Hindlimb muscle (tissue), 1 donor: ENCODE measurements at regions not wholly inside any gene's neighbourhood (a gene's known extent, or its start where the extent isn't known, plus 50 kb on each side); places are given as distances from the start of the nearest gene placed in this dataset.

ENCODE experiments used
- DNase-seq: peaks from one replicate; pipeline ENCODE4 v3.0.0-alpha.2; 2013

DNA sequence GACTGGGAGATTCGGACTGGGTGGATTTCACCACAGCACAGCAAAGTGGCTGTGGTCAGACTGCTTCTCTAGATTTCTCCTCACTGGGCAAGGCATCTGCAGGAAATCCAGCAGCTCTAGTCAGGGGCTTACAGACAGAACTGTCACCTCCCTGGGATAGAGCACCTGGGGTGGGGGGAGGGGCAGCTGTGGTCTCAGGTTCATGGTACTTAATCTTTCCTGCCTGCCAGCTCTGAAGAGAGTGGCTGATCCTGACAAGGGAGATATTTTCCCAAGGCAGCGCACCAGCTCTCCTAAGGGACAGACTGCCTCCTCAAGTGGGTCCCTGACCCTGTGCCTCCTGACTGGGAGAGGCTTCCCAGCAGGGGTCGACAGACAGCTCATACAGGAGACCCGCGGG, 212.8 kb upstream of the KLF12 start:
- DNase-seq, result no peak

GRCh38 chr13:74338341-74338740, 204.1 kb upstream of the KLF12 start:
- no peak for DNase-seq

- peak; percentile 15 for DNase-seq
Observed at GRCh38 chr13:74336546-74336945, 202.3 kb upstream of the KLF12 start.

DNA sequence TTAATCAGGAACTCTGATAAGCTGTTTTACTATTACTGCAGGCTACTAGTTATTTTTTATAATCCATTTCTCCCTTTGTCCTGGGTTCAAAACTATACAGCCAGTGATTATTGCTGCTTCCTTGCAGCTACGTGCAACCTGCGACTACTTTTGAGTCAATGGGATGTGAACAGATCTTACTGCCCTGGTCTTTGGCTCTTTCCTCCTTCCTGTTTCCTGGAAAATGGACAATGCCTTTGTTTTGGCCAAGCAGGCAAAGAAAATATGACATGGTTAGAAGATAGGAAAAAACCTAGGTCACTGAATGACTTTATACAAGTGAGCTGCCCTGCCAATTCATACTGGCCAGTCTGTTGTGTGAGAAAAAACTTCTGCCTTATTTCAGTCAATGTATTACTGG, 201.2 kb upstream of the KLF12 start:
- DNase-seq, result no peak

DNA sequence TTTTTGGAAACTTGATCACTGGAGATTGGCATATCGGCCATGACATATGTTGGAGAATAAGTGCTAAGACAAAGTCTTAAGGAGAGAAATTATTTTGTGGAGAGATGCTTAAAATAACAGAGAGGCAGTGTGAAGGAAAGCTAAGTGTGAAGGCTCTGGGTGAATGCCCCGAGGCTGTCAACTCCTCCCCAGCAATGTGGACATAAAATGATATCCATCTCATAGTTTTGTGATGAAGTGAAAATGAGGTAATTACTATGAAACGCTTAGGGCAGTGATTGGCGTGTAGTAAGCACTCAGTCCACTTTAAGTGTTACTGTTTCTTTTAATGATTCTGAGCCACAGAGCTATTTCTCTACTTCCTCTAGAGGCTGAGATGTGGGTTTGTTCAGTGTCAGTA, 195.8 kb upstream of the KLF12 start:
- no peak for DNase-seq

- DNase-seq, result peak; percentile 75
Observed at GRCh38 chr13:74325106-74325505, 190.9 kb upstream of the KLF12 start.

GRCh38 chr13:74324338-74324737, 190.1 kb upstream of the KLF12 start:
- DNase-seq, result no peak

- DNase-seq, result no peak
Observed at GRCh38 chr13:74322562-74322961, 188.4 kb upstream of the KLF12 start.

DNA sequence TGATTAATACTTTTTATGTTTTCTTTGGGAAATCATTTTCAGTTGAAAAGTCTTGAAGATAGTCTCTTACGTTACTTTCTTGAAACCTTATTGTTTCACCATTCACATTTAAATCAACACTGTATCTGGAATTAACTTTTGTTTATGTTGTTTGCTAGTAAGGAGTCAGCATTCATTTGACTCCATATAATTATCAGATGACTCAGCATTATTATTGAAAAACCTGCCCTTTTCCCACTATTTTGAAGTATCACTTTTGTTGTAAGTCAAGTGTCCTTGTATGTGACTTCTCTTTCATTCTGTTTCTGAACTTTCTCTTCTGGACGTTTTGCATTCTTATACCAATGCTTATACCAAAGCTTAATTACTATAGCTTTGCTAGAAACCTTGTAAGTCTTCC, 186.1 kb upstream of the KLF12 start:
- no peak for DNase-seq

DNA sequence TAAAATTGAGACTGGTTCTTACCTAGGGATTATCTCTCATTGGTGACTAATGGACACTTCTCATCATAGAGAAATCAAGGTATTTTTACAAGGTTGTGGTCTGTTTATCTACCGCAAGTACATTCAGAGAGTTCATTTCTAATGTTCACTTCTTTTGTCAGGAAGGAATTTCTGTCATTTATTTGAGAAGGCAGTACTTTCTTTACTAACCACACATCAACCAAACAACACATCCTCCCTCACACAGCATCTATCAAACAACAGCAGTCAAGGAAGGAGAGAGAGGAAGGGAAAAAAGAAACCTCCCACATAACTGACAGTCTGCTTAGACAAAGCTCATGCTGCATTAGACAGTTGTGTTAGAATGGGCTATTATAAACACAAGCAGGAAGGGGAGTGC, 182.3 kb upstream of the KLF12 start:
- DNase-seq, result no peak

- DNase-seq, result no peak
Observed at GRCh38 chr13:74306496-74306895, 172.3 kb upstream of the KLF12 start.

GRCh38 chr13:74305876-74306275, 171.7 kb upstream of the KLF12 start:
- DNase-seq, result no peak

- no peak for DNase-seq
Observed at GRCh38 chr13:74301258-74301935, 167.2 kb upstream of the KLF12 start.

GRCh38 chr13:74300162-74300561, 166.0 kb upstream of the KLF12 start:
- DNase-seq, result no peak

- DNase-seq, result no peak
Observed at GRCh38 chr13:74299721-74300120, 165.5 kb upstream of the KLF12 start.

- DNase-seq, result no peak
Observed at GRCh38 chr13:74298923-74299322, 164.7 kb upstream of the KLF12 start.

- DNase-seq, result peak; percentile 90
Observed at GRCh38 chr13:74289861-74290773, 155.9 kb upstream of the KLF12 start.

DNA sequence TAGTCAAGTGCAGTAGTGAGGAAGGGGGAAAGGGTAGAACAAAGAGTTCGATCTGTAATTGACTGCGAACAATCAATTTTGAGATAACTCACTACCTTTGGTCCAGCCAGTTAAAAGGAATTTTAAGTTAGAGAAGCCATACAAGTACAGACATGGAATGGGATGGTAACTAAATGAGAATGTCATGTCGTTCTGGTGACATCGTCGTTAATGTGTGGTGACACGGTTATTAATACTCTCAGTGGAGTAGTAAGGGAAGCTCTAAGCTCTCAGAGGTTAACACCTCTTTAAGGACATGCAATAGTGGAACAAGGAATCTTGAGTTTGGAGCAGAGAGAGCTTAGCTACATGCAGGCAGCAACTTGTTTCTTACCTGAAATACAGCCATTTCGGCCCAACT, 154.9 kb upstream of the KLF12 start:
- no peak for DNase-seq

GRCh38 chr13:74288361-74288911, 154.2 kb upstream of the KLF12 start:
- DNase-seq, result no peak

GRCh38 chr13:74287724-74288169, 153.5 kb upstream of the KLF12 start:
- peak; percentile 87 for DNase-seq

DNA sequence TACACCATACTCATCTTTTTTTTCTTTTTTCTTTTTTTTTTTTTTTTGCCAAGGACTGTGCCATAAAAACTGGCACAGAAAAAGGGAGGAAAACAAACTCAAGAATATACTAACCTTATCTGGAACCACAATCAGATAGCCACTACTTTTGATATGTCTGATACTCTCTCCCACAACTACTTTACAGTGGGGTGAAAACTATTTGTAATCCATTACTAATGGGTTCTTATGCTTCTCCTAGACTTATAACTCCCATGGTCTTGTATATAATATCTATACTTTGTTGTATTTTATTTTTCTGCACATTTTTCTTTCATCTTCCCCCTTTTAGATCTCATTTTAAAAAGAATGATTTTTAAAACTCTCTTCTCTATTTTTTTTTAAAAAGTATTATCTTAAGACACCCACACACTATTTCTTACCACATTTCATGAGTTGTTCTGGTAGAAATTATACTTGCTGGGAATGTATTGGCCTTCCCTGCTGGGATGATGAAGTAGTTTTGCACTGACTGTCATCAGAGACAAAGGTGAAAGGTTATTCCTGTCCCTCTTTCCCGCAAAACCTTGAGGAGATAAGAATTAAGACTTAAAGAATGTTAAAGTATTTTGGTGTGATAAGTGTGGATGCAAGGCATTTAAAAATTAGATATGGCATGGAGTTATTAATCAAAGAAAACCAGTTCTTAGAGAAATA, 146.7 kb upstream of the KLF12 start:
- no peak for DNase-seq

GRCh38 chr13:74280093-74280794, 146.0 kb upstream of the KLF12 start:
- DNase-seq, result no peak
